GM23338 (cell line): ENCODE measurements at regions not wholly inside any gene's neighbourhood (a gene's known extent, or its start where the extent isn't known, plus 50 kb on each side); places are given as distances from the start of the nearest gene placed in this dataset.

Experiments used
- ATAC-seq: fragments of 200-7000 bp; cut with Tn5 transposase; 3 replicates; pipeline ENCODE4 v1.9.1; 2020
- DNase-seq: peaks from one replicate; pipeline ENCODE4 v3.0.0-alpha.2; 2015; ENCODE audit warnings: low spot score
- H2AFZ ChIP-seq: fragments of 200-600 bp; sonication (generic); 2 replicates; pipeline ENCODE4 v1.8.0; 2016; ENCODE audit warnings: antibody characterized with exemption, mild to moderate bottlenecking, moderate library complexity
- H3F3A ChIP-seq: fragments of 200-600 bp; sonication (generic); replicated peaks from 2 replicates; pipeline ENCODE4 v1.8.0; 2017; ENCODE audit warnings: antibody characterized with exemption, mixed run types, low read depth
- H3K27ac ChIP-seq: fragments of 200-600 bp; sonication (generic); 2 replicates; pipeline ENCODE4 v1.6.1; 2016; ENCODE audit warnings: low read depth
- H3K27me3 ChIP-seq: fragments of 200-600 bp; sonication (generic); 2 replicates; pipeline ENCODE4 v1.8.0; 2016; ENCODE audit warnings: mild to moderate bottlenecking, mixed run types, moderate library complexity; ENCODE audit not compliant: insufficient read depth
- H3K36me3 ChIP-seq: fragments of 200-600 bp; sonication (generic); 2 replicates; pipeline ENCODE4 v1.8.0; 2016; ENCODE audit warnings: mild to moderate bottlenecking; ENCODE audit not compliant: insufficient read depth
- H3K4me1 ChIP-seq: fragments of 200-600 bp; sonication (generic); 2 replicates; pipeline ENCODE4 v1.8.0; 2016; ENCODE audit warnings: mild to moderate bottlenecking, moderate library complexity; ENCODE audit not compliant: insufficient read depth
- H3K4me2 ChIP-seq: fragments of 200-600 bp; sonication (generic); 2 replicates; pipeline ENCODE4 v1.7.1; 2017; ENCODE audit warnings: mixed run types
- H3K4me3 ChIP-seq: fragments of 200-600 bp; sonication (generic); 2 replicates; pipeline ENCODE4 v1.6.1; 2016; ENCODE audit warnings: mixed run types
- H3K79me2 ChIP-seq: fragments of 200-600 bp; sonication (generic); replicated peaks from 2 replicates; pipeline ENCODE4 v1.8.0; 2017; ENCODE audit warnings: mild to moderate bottlenecking; ENCODE audit not compliant: insufficient read depth
- H3K9me2 ChIP-seq: fragments of 200-600 bp; sonication (generic); 2 replicates; pipeline ENCODE4 v1.8.0; 2017; ENCODE audit not compliant: insufficient read depth
- H4K20me1 ChIP-seq: fragments of 200-600 bp; sonication (generic); replicated peaks from 2 replicates; pipeline ENCODE4 v1.8.0; 2017; ENCODE audit warnings: mild to moderate bottlenecking; ENCODE audit not compliant: insufficient read depth
- H3K27ac Mint-ChIP-seq: 2 replicates; pipeline ENCODE4 v1.8.0; 2020; ENCODE audit warnings: inconsistent platforms, mild to moderate bottlenecking, moderate library complexity, mixed read lengths
- H3K27me3 Mint-ChIP-seq: 3 replicates; pipeline ENCODE4 v1.8.0; 2022; ENCODE audit warnings: low read depth, mild to moderate bottlenecking, moderate library complexity, mixed read lengths, inconsistent platforms; ENCODE audit not compliant: insufficient read depth, poor library complexity
- H3K36me3 Mint-ChIP-seq: 3 replicates; pipeline ENCODE4 v1.8.0; 2021; ENCODE audit warnings: low read depth, mild to moderate bottlenecking, inconsistent platforms, moderate library complexity, mixed read lengths
- H3K4me1 Mint-ChIP-seq: 3 replicates; pipeline ENCODE4 v1.8.0; 2020; ENCODE audit warnings: mild to moderate bottlenecking, inconsistent platforms, mixed read lengths
- H3K4me3 Mint-ChIP-seq: 3 replicates; pipeline ENCODE4 v1.8.0; 2021; ENCODE audit warnings: moderate library complexity, mild to moderate bottlenecking, inconsistent platforms, mixed read lengths
- H3K9me3 Mint-ChIP-seq: 3 replicates; pipeline ENCODE4 v1.8.0; 2020; ENCODE audit warnings: moderate library complexity, mild to moderate bottlenecking, inconsistent platforms, mixed read lengths
- CREB1 ChIP-seq: fragments of 250-450 bp; sonication (Bioruptor Pico); IDR thresholded peaks from 2 replicates; pipeline ENCODE4 v1.5.0; 2020; ENCODE audit warnings: low read depth, mild to moderate bottlenecking, moderate library complexity
- EZH2 ChIP-seq: fragments of 200-600 bp; sonication (generic); IDR thresholded peaks from one replicate; pipeline ENCODE4 v1.8.0; 2017; ENCODE audit warnings: antibody characterized with exemption, mild to moderate bottlenecking, low read depth; ENCODE audit not compliant: unreplicated experiment
- EZH2phosphoT487 ChIP-seq: fragments of 200-600 bp; sonication (generic); IDR thresholded peaks from one replicate; pipeline ENCODE4 v1.8.1; 2018; ENCODE audit warnings: antibody characterized with exemption; ENCODE audit not compliant: unreplicated experiment
- JUNB ChIP-seq: IDR thresholded peaks from one replicate; pipeline ENCODE4 v1.6.1; 2016; ENCODE audit warnings: antibody characterized with exemption; ENCODE audit not compliant: unreplicated experiment
- NANOG ChIP-seq: IDR thresholded peaks from 2 replicates; pipeline ENCODE4 v1.6.1; 2016; ENCODE audit warnings: antibody characterized with exemption, borderline replicate concordance
- POLR2AphosphoS5 ChIP-seq: IDR thresholded peaks from 2 replicates; pipeline ENCODE4 v1.6.1; 2016; ENCODE audit warnings: antibody characterized with exemption, low read depth
- ZNF114 ChIP-seq: fragments of 250-450 bp; sonication (Bioruptor Pico); IDR thresholded peaks from 2 replicates; pipeline ENCODE4 v1.5.0; 2020; ENCODE audit warnings: mild to moderate bottlenecking, moderate library complexity
- ZNF331 ChIP-seq: fragments of 250-450 bp; sonication (Bioruptor Pico); IDR thresholded peaks from 2 replicates; pipeline ENCODE4 v1.5.0; 2020; ENCODE audit warnings: low read depth, mild to moderate bottlenecking, moderate library complexity
- TF ChIP-seq, protein P1 (sequence below): IDR thresholded peaks from 2 replicates; pipeline ENCODE4 v1.6.1; 2016; ENCODE audit warnings: antibody characterized with exemption
- TF ChIP-seq, protein P2 (sequence below), 2 experiments: fragments of 200-600 bp in 1 of 2; sonication (generic) in 1 of 2; conservative IDR thresholded peaks; 2 replicates each; pipeline versions ENCODE4 v1.5.1 to v1.6.1; 2016 to 2017; ENCODE audit warnings: antibody characterized with exemption in 2 of 2, low read depth in 2 of 2, mild to moderate bottlenecking in 2 of 2, moderate library complexity in 1 of 2
- TF ChIP-seq, protein P3 (sequence below): fragments of 250-450 bp; sonication (Bioruptor Pico); IDR thresholded peaks from 2 replicates; pipeline ENCODE4 v1.5.0; 2020; ENCODE audit warnings: mild to moderate bottlenecking, moderate library complexity

DNA sequence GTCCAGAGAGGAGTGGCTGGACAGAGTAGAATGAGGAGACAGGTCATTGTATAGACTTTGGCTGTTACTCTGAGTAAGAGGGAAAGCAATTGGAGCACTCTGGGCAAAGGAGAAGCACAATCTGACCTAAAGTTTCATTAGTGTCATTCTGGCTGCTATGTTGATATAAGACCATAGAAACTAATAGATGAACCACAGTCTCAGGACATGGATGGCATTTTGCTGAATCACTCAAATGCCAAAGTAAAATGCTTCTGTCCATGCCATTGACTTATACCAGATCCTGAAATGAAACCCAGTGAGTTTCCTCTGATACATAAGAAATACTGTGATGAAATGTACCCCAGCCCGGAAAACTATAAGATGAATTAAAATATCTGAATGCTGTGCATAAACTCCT, 65.8 kb upstream of the COCH start:
- Histone ChIP-seq H3K27me3 (no peaks in the 10 kb centered on the region), H3K27ac (no peak overlapping the region), H2AFZ (no peak overlapping the region), H3K4me3 (no peak overlapping the region), H3K9me2 (no peaks in the 10 kb centered on the region), H3K4me1 (0 out of 2 replicates have a peak, but pooled peaks cover 4% of the 10 kb centered on the region), H4K20me1 (no peaks in the 10 kb centered on the region), H3F3A (no peaks in the 10 kb centered on the region), H3K79me2 (no peaks in the 10 kb centered on the region), H3K4me2 (no peak overlapping the region), H3K36me3 (no peaks in the 10 kb centered on the region)
- Mint-ChIP-seq H3K27me3 (peaks cover 4% of the 10 kb centered on the region), H3K4me3 (no peak overlapping the region), H3K4me1 (peaks cover 5% of the 10 kb centered on the region), H3K9me3 (no peaks in the 10 kb centered on the region), H3K36me3 (no peaks in the 10 kb centered on the region), H3K27ac (peak overlapping the region; percentile 60)
- ATAC-seq (no peak), DNase-seq (no peak)
- no peak for TF ChIP-seq EZH2
- TF ChIP-seq, protein P1, sequence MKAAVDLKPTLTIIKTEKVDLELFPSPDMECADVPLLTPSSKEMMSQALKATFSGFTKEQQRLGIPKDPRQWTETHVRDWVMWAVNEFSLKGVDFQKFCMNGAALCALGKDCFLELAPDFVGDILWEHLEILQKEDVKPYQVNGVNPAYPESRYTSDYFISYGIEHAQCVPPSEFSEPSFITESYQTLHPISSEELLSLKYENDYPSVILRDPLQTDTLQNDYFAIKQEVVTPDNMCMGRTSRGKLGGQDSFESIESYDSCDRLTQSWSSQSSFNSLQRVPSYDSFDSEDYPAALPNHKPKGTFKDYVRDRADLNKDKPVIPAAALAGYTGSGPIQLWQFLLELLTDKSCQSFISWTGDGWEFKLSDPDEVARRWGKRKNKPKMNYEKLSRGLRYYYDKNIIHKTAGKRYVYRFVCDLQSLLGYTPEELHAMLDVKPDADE, result no peak
- no peak for TF ChIP-seq NANOG
- TF ChIP-seq JUNB, result no peak
- TF ChIP-seq ZNF114 (CRISPR knock-in tag), result no peak
- no peak for TF ChIP-seq ZNF331 (CRISPR knock-in tag)
- TF ChIP-seq CREB1 (CRISPR knock-in tag), result no peak
- TF ChIP-seq EZH2phosphoT487, result no peak
- TF ChIP-seq, protein P2, sequence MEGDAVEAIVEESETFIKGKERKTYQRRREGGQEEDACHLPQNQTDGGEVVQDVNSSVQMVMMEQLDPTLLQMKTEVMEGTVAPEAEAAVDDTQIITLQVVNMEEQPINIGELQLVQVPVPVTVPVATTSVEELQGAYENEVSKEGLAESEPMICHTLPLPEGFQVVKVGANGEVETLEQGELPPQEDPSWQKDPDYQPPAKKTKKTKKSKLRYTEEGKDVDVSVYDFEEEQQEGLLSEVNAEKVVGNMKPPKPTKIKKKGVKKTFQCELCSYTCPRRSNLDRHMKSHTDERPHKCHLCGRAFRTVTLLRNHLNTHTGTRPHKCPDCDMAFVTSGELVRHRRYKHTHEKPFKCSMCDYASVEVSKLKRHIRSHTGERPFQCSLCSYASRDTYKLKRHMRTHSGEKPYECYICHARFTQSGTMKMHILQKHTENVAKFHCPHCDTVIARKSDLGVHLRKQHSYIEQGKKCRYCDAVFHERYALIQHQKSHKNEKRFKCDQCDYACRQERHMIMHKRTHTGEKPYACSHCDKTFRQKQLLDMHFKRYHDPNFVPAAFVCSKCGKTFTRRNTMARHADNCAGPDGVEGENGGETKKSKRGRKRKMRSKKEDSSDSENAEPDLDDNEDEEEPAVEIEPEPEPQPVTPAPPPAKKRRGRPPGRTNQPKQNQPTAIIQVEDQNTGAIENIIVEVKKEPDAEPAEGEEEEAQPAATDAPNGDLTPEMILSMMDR (conservative IDR thresholded peaks at IDR 0.05; ENCODE audit: low read depth in 2 of 2), result no peak
- TF ChIP-seq POLR2AphosphoS5, result no peak
- TF ChIP-seq, protein P3, sequence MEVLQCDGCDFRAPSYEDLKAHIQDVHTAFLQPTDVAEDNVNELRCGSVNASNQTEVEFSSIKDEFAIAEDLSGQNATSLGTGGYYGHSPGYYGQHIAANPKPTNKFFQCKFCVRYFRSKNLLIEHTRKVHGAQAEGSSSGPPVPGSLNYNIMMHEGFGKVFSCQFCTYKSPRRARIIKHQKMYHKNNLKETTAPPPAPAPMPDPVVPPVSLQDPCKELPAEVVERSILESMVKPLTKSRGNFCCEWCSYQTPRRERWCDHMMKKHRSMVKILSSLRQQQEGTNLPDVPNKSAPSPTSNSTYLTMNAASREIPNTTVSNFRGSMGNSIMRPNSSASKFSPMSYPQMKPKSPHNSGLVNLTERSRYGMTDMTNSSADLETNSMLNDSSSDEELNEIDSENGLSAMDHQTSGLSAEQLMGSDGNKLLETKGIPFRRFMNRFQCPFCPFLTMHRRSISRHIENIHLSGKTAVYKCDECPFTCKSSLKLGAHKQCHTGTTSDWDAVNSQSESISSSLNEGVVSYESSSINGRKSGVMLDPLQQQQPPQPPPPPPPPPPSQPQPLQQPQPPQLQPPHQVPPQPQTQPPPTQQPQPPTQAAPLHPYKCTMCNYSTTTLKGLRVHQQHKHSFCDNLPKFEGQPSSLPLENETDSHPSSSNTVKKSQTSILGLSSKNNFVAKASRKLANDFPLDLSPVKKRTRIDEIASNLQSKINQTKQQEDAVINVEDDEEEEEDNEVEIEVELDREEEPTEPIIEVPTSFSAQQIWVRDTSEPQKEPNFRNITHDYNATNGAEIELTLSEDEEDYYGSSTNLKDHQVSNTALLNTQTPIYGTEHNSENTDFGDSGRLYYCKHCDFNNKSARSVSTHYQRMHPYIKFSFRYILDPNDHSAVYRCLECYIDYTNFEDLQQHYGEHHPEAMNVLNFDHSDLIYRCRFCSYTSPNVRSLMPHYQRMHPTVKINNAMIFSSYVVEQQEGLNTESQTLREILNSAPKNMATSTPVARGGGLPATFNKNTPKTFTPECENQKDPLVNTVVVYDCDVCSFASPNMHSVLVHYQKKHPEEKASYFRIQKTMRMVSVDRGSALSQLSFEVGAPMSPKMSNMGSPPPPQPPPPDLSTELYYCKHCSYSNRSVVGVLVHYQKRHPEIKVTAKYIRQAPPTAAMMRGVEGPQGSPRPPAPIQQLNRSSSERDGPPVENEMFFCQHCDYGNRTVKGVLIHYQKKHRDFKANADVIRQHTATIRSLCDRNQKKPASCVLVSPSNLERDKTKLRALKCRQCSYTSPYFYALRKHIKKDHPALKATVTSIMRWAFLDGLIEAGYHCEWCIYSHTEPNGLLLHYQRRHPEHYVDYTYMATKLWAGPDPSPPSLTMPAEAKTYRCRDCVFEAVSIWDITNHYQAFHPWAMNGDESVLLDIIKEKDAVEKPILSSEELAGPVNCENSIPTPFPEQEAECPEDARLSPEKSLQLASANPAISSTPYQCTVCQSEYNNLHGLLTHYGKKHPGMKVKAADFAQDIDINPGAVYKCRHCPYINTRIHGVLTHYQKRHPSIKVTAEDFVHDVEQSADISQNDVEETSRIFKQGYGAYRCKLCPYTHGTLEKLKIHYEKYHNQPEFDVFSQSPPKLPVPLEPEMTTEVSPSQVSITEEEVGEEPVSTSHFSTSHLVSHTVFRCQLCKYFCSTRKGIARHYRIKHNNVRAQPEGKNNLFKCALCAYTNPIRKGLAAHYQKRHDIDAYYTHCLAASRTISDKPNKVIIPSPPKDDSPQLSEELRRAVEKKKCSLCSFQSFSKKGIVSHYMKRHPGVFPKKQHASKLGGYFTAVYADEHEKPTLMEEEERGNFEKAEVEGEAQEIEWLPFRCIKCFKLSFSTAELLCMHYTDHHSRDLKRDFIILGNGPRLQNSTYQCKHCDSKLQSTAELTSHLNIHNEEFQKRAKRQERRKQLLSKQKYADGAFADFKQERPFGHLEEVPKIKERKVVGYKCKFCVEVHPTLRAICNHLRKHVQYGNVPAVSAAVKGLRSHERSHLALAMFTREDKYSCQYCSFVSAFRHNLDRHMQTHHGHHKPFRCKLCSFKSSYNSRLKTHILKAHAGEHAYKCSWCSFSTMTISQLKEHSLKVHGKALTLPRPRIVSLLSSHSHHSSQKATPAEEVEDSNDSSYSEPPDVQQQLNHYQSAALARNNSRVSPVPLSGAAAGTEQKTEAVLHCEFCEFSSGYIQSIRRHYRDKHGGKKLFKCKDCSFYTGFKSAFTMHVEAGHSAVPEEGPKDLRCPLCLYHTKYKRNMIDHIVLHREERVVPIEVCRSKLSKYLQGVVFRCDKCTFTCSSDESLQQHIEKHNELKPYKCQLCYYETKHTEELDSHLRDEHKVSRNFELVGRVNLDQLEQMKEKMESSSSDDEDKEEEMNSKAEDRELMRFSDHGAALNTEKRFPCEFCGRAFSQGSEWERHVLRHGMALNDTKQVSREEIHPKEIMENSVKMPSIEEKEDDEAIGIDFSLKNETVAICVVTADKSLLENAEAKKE (CRISPR knock-in tag), result no peak
